Inferior parietal cortex (tissue), 1 donor: ENCODE measurements at regions not wholly inside any gene's neighbourhood (a gene's known extent, or its start where the extent isn't known, plus 50 kb on each side); places are given as distances from the start of the nearest gene placed in this dataset.

Experiments
- DNase-seq: peaks from one replicate; pipeline ENCODE4 v3.0.0-alpha.2; 2016; ENCODE audit errors: extremely low spot score

DNA sequence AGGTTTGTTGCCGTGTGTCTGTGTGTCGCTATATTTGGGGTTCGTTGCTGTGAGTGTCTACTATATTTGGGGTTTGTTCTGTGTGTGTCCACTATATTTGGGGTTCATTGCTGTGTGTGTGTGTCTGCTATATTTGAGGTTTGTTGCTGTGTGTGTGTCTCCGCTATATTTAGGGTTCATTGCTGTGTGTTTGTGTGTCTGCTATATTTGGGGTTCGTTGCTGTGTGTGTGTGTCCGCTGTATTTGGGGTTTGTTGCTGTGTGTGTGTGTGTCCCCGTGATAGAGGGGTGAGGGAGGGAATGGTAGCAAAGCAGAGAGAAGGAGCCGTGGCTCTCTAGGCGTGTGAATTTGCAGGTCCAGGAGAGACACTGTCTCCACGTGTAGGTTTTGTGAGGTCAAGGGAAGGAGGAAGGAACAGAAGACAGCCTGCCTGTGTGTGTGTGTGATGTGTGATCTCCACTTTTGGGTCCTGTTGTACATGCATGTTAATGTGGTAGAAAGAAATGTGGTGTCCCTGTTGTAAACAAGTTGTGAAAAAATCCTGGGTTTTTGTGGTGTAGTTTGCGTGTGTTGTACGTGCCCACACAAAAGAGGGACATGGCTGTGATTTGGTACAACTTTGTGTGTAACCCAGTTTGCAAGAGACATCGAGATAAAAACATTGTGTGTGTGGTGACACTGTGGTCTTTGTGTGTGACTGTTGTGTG, 56.3 kb upstream of the ECE1 start:
- DNase-seq: no peak

DNA sequence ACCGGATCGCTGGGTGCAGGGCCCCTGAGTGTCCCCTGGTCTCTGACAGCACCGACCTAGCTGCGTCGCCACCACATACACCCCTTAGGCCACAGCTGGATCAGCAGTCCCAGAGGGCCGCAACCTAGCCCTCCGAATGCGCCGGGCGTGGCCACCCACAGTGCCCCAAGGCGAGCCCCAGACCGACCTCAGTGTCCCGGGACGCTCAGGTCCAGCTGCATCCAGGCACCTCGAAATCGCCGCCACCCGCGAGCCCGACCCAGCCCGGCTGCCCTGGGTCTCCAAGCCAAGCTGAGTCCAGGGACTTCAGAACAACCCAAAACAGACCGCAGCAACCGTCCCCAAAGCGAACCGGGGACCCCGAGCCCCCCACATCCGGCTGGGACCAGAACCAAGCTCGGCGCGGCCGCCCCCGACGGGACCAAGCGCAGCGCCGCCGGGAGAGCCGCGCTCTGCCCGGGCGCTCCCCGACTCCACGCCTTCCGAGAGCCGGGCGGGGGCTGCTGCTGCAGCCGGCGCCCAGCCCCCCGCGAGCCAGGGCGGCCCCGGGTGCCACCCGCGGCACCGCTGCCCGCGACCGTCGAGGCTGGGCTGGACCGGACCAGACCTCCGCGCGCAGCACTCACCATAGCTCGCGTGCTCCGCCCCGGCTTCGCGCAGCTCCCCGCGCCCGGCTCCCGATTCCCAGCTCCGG, 54.6 kb upstream of the ECE1 start:
- no peak for DNase-seq

DNA sequence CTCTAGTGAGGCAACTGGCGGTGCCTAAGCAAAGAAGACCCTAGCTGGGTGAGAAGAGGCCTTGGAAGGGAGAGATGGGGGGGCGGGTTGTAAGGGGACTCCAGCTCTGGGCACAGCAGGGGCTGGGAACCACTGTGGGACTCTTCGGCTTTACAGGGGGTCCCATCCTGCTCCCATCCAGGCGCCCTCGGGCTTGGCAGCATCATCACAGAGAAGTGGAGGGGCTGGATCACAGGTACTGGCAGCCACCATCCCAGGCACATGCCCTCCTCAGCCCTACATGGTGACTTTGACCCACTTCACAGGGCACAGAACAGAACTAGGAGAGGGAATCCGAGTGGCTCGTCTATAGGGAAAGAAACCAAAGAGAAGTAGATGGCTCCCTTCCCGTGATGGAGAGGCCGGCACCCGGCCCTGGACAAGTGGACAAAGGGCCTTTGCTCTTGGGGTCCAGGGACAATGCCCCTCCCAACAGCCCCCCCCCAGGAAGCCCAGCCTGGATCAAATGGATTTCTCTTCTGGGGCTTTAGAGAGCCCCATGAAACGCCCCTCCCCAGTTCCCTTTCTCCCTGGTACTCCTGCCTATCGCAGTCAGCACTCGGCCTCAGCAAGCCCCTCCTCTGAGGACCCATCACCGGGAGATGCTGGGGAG, 54.0 kb upstream of the ECE1 start:
- DNase-seq: no peak

DNA sequence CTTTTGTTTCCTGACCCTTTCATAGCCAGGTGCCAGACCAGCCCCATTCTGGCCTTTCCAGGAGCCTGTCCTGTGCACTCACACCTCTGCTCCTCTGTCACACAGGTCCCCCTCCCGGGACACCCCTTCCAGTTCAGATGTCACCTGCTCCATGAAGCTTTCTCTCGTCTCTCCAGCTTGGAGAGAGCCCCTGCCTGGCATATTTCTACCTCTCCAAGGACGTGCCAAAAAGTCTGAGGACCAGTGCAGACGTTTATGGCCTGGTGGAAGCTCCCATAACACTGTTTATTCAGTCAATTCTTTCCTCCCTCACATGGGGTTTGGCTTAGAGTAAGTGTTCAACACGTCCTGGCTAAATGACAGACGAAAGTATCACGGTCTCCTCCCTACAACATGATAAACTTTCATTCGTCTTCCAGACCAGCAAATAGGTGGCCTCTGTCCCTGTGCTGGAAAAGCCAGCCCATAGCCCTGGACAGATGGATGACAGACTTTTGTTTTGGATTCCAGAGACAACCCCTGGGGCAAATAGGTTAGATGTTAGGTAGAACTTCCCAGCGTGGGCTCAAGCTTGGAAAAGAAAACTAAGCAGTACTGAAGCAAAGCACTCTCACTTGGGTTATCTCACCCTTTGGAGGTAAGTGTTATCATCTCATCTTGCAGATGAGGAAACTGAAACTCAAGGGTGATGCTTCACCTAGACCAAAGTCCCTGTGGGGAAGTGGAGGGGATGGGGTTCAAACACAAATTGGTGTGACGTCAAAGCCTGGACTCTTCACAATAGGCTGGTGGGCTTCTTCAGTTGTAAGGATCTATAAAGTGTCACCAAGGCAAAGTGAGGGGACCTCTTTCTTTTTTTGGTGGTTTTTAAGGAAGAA, 52.9 kb upstream of the ECE1 start:
- DNase-seq: no peak

DNA sequence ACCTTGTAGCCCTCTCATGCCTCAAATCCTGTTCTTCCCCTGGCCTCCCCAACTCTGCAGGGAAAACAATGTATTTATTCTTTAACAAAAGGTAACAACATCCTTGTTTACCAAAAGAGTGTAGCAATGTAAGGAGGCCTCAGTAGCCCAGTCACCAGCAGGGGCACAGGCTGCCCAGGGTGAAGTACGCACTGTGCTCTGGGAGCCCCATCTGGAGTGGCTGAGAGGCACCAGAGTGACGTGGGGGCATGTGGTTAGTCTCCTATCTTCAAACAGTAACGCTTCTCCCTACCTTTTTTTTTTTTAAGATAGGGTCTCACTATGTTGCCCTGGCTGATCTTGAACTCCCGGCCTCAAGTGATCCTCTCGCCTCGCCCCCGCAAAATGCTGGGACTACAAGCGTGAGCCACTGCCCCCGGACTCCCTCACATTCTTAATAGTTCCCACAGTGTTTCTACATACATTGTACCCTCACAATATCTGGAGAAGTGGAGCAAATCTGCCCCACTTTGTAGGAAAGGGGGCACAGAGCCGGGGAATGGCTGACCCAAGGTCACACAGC, 51.3 kb upstream of the ECE1 start:
- no peak for DNase-seq

DNA sequence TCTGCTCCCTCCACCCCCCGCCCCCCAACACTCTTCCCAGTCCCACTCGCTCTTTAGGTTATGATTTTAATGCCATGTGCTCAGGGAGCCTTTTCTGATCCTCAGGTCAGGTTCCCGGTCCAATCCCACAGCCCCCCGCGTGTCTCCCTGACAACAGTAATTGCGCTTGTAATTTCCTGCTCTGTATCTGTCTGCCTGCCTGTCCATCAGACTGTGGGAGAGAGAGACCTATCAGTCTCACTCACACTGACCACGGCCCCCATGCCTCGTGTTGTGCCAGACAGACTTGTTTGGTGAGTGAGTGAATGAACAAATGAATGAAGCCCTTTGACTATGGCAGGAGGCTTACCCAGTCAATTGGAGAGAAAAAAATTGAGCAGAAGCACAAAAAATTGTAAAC, 50.8 kb upstream of the ECE1 start:
- DNase-seq: no peak

DNA sequence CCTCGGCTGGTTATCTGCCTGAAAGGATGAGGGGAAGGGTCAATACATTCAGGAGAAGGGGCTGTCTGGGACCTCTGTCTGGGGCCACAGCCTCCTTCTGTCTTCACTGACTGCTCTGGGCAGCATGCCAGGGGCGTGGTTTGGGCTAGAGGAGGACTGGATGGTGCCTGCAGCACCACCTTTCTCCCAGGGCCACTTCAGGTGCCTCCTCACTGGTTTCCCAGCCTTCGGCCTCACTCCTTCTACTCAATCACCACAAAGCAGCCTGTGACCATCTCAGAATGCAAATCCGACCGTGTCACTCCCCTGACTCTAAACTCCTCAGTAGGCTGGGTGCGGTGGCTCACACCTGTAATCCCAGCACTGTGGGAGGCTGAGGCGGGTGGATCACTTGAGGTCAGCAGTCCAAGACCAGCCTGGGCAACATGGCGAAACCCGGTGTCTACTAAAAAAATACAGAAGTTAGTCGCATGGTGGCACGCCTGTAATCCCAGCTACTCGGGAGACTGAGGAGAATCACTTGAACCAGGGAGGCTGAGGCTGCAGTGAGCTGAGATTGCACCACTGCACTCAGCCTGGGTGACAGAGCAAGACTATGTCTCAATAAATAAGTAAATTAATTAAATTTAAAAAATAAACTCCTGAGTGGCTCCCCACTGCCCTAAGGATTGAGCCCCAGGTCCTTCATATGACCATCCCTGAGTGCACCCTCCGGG, 50.1 kb upstream of the ECE1 start:
- DNase-seq: no peak
